Gastrocnemius medialis (tissue), 4 donors: ENCODE measurements at regions not wholly inside any gene's neighbourhood (a gene's known extent, or its start where the extent isn't known, plus 50 kb on each side); places are given as distances from the start of the nearest gene placed in this dataset.
"Not testable (repeated sequence)": the region's sequence is repeated elsewhere in the genome, so short reads cannot be mapped to it uniquely, and the experiment has no call there.

Experiments used
- ATAC-seq, 2 donors: fragments of 150-250 bp; one replicate each; pipeline ENCODE4 v1.9.1; 2016
- DNase-seq, 2 donors: peaks; one replicate each; pipeline ENCODE4 v3.0.0-alpha.2; 2019
- H3K27ac ChIP-seq, 4 donors: fragments of 200-600 bp; sonication (generic); 1 replicate in 1 of 4; 2 replicates in 3 of 4; pipeline ENCODE4 v1.5.1; 2016 to 2018; ENCODE audit warnings: mild to moderate bottlenecking in 2 of 4, moderate library complexity in 1 of 4
- H3K27me3 ChIP-seq, 3 donors: fragments of 200-600 bp; sonication (generic) in 2 of 3; 1 replicate in 1 of 3; 2 replicates in 2 of 3; pipeline versions ENCODE4 v1.5.1 to v1.6.0; 2016 to 2019; ENCODE audit warnings: mild to moderate bottlenecking in 1 of 3, moderate library complexity in 1 of 3
- H3K36me3 ChIP-seq, 2 donors: fragments of 200-600 bp; sonication (generic) in 1 of 2; one replicate each; pipeline ENCODE4 v1.5.1; 2017 to 2018
- H3K4me1 ChIP-seq, 2 donors: fragments of 200-600 bp; sonication (generic) in 1 of 2; one replicate each; pipeline ENCODE4 v1.5.1; 2016 to 2017; ENCODE audit warnings: mild to moderate bottlenecking in 2 of 2
- H3K4me3 ChIP-seq, 4 donors: fragments of 200-600 bp; sonication (generic) in 3 of 4; 1 replicate in 1 of 4; 2 replicates in 3 of 4; pipeline ENCODE4 v1.5.1; 2016 to 2019; ENCODE audit warnings: mild to moderate bottlenecking in 2 of 4
- H3K9me3 ChIP-seq, 3 donors: fragments of 200-600 bp; sonication (generic) in 2 of 3; 1 replicate in 1 of 3; 2 replicates in 2 of 3; pipeline ENCODE4 v1.5.1; 2016 to 2019
- in situ Hi-C, 4 donors: fragments of 200-750 bp; cut with MboI; loops; one replicate each; pipeline versions ENCODE4 v1.15.0 to v1.8.0; 2017; ENCODE audit warnings: low sequenced_read_pairs in 4 of 4
- intact Hi-C: fragments of 100-400 bp; cut with DNase I; formaldehyde crosslinking; loops from one replicate; pipeline ENCODE4 v1.15.1; 2023; ENCODE audit warnings: low total_unique reads
- microRNA-seq, 2 donors: library from miRNA; unstranded; fragments of <30 nt; microRNA quantifications; one replicate each; pipeline ENCODE4, GENCODE V29; 2016; ENCODE audit warnings: borderline replicate concordance in 2 of 2

GRCh38 chr21:8244723-8245641 lies 2276.4 kb upstream of the TPTE start:
- H3K36me3 ChIP-seq, in situ Hi-C loops, intact Hi-C loops, DNase-seq, H3K27ac ChIP-seq, H3K4me1 ChIP-seq, H3K4me3 ChIP-seq, H3K9me3 ChIP-seq, H3K27me3 ChIP-seq: not testable (repeated sequence)
- peak; percentile 68 to 74 for ATAC-seq

DNA sequence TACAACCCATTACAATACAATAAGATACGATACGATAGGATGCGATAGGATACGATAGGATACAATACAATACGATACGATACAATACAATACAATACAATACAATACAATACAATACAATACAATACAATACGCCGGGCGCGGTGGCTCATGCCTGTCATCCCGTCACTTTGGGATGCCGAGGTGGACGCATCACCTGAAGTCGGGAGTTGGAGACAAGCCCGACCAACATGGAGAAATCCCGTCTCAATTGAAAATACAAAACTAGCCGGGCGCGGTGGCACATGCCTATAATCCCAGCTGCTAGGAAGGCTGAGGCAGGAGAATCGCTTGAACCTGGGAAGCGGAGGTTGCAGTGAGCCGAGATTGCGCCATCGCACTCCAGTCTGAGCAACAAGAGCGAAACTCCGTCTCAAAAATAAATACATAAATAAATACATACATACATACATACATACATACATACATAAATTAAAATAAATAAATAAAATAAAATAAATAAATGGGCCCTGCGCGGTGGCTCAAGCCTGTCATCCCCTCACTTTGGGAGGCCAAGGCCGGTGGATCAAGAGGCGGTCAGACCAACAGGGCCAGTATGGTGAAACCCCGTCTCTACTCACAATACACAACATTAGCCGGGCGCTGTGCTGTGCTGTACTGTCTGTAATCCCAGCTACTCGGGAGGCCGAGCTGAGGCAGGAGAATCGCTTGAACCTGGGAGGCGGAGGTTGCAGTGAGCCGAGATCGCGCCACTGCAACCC lies 2275.6 kb upstream of the TPTE start:
- not testable (repeated sequence) for H3K4me3 ChIP-seq

GRCh38 chr21:8251701-8252100 lies 2269.7 kb upstream of the TPTE start:
- DNase-seq, ATAC-seq, H3K9me3 ChIP-seq, in situ Hi-C loops, intact Hi-C loops, H3K27ac ChIP-seq, H3K4me3 ChIP-seq, H3K36me3 ChIP-seq, H3K27me3 ChIP-seq, H3K4me1 ChIP-seq: not testable (repeated sequence)

More for the DNA sequence above, 2275.6 kb upstream of the TPTE start:
- peak; percentile 64 to 77 for ATAC-seq
- intact Hi-C loops, H3K27ac ChIP-seq, H3K36me3 ChIP-seq, DNase-seq, in situ Hi-C loops, H3K9me3 ChIP-seq, H3K27me3 ChIP-seq, H3K4me1 ChIP-seq: not testable (repeated sequence)

DNA sequence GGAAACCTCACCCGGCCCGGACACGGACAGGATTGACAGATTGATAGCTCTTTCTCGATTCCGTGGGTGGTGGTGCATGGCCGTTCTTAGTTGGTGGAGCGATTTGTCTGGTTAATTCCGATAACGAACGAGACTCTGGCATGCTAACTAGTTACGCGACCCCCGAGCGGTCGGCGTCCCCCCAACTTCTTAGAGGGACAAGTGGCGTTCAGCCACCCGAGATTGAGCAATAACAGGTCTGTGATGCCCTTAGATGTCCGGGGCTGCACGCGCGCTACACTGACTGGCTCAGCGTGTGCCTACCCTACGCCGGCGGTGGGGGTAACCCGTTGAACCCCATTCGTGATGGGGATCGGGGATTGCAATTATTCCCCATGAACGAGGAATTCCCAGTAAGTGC lies 2266.3 kb upstream of the TPTE start:
- H3K4me1 ChIP-seq, H3K27me3 ChIP-seq, H3K36me3 ChIP-seq, DNase-seq, in situ Hi-C loops, H3K27ac ChIP-seq, intact Hi-C loops, H3K9me3 ChIP-seq, H3K4me3 ChIP-seq, ATAC-seq: not testable (repeated sequence)

GRCh38 chr21:8257083-8257799 lies 2264.1 kb upstream of the TPTE start:
- H3K27ac ChIP-seq, ATAC-seq, H3K36me3 ChIP-seq, H3K27me3 ChIP-seq, H3K4me3 ChIP-seq, intact Hi-C loops, H3K9me3 ChIP-seq, DNase-seq, in situ Hi-C loops, H3K4me1 ChIP-seq: not testable (repeated sequence)

DNA sequence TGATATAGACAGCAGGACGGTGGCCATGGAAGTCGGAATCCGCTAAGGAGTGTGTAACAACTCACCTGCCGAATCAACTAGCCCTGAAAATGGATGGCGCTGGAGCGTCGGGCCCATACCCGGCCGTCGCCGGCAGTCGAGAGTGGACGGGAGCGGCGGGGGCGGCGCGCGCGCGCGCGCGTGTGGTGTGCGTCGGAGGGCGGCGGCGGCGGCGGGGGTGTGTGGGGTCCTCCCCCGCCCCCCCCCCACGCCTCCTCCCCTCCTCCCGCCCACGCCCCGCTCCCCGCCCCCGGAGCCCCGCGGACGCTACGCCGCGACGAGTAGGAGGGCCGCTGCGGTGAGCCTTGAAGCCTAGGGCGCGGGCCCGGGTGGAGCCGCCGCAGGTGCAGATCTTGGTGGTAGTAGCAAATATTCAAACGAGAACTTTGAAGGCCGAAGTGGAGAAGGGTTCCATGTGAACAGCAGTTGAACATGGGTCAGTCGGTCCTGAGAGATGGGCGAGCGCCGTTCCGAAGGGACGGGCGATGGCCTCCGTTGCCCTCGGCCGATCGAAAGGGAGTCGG lies 2261.2 kb upstream of the TPTE start:
- H3K4me1 ChIP-seq, intact Hi-C loops, H3K36me3 ChIP-seq, H3K4me3 ChIP-seq, H3K27me3 ChIP-seq, in situ Hi-C loops, ATAC-seq, H3K9me3 ChIP-seq, DNase-seq, H3K27ac ChIP-seq: not testable (repeated sequence)

Small RNA genes in the stretch of these regions (microRNA-seq; reads per million reads assigned to microRNA genes)
- gene MIR3648-1 (0 reads per million in 2 donors), gene MIR3687-1 (0 reads per million in 2 donors), gene MIR6724-1 (0 reads per million in 2 donors), gene MIR6724-2 (0 reads per million in 2 donors)
